ENCODE measurements at regions not wholly inside any gene's neighbourhood (a gene's known extent, or its start where the extent isn't known, plus 50 kb on each side); places are given as distances from the start of the nearest gene placed in this dataset.

DNA sequence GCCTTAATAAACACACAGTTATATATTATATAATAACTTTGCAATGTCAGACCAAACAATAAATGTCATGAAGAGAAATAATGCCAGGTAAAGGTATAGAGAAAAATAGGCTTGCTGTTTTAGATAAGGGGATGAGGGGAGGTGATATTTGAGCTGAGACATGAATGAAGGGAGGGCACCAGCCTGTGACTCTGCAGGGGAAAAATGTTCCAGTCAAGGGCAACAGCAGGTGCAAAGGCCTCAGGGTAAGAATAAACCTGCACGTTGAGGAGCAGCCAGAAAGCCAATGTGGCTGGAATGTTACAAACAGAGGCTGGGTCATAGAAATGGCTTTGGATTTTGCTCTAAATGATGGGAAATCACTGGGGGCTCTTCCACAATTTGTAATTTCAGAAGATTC, 519.6 kb downstream of the SOX6 start:
- peaks cover 0 to 9% (median 4%) of the 10 kb centered on the region in 3 donors for H3K27me3 Mint-ChIP-seq (ENCODE audit: low read depth in 3 of 3)
- WGBS (ENCODE audit: insufficient coverage) = 100% methylated on average over 1 of the region's 1 CpG

DNA sequence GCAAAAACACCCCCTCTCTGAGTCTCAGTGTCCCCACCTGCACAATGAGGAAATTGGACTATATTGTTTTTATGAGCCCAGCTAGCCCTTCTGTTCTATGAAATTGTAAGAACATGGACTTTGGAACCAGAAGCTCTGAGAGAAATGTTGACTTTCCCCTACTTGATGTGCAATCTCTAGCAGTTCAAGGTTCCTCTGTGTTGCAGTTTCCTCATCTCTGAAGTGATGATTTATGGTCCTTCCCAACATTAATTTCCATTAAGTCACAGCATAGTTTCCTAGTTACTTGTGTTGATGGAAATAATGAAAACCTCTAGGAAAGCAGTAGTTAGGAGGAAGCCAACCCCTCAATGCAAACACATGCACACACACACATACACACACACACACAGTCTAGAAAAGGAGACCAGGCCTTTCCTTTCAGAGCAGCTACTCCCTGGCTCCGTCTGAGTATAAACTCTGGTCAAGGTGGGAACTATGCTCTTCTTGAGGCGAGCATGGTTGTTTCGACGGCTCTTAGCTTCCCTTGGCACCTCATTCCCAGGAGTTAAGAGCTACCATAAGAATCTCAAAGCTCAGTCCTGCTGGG, 518.4 kb downstream of the SOX6 start:
- WGBS (ENCODE audit: insufficient coverage) = 95% methylated on average over 4 of the region's 4 CpGs
- H3K36me3 ChIP-seq (replicated peaks in 1 of 2; ENCODE audit: control insufficient read depth in 1 of 2, insufficient read depth in 2 of 2, low read length in 2 of 2) = no peaks in the 10 kb centered on the region
- no peaks in the 10 kb centered on the region for H3K79me2 ChIP-seq (ENCODE audit: insufficient read depth, low read length)
- H3K4me1 Mint-ChIP-seq = no peaks in the 10 kb centered on the region
- H3K27ac Mint-ChIP-seq = no peak overlapping the region
- H2AFZ ChIP-seq (ENCODE audit: insufficient read depth, low read depth, low read length, poor library complexity, severe bottlenecking) = no peak overlapping the region
- H4K20me1 ChIP-seq (ENCODE audit: insufficient read depth, low read length) = no peaks in the 10 kb centered on the region
- H3K9me3 ChIP-seq (replicated peaks in 1 of 2; ENCODE audit: control insufficient read depth in 1 of 2, insufficient read depth in 1 of 2, low read length in 2 of 2) = no peaks in the 10 kb centered on the region
- peaks cover 0 to 9% (median 4%) of the 10 kb centered on the region in 3 donors for H3K27me3 Mint-ChIP-seq (ENCODE audit: low read depth in 3 of 3)
- peaks cover 0 to 2% (median 0%) of the 10 kb centered on the region in 7 donors for H3K9me3 Mint-ChIP-seq
- no peaks in the 10 kb centered on the region for H3K4me1 ChIP-seq (ENCODE audit: control insufficient read depth in 1 of 2, insufficient read depth in 2 of 2, low read length in 2 of 2)
- no peak overlapping the region for H3K4me2 ChIP-seq (replicated peaks; ENCODE audit: extremely low read depth, low read length, poor library complexity, severe bottlenecking)
- intact Hi-C loops (cut with micrococcal nuclease) = loop anchor here in 1 of 2 donors (10.0 kb wide), 1 partner anchor 53 kb away; no protein-coding TSS in a partner anchor
- H3K27ac ChIP-seq (ENCODE audit: low read depth in 1 of 2, low read length in 2 of 2) = no peak overlapping the region
- H3K27me3 ChIP-seq (ENCODE audit: control insufficient read depth in 2 of 2, insufficient read depth in 2 of 2, low read length in 2 of 2) = no peaks in the 10 kb centered on the region
- TF ChIP-seq, protein P1, sequence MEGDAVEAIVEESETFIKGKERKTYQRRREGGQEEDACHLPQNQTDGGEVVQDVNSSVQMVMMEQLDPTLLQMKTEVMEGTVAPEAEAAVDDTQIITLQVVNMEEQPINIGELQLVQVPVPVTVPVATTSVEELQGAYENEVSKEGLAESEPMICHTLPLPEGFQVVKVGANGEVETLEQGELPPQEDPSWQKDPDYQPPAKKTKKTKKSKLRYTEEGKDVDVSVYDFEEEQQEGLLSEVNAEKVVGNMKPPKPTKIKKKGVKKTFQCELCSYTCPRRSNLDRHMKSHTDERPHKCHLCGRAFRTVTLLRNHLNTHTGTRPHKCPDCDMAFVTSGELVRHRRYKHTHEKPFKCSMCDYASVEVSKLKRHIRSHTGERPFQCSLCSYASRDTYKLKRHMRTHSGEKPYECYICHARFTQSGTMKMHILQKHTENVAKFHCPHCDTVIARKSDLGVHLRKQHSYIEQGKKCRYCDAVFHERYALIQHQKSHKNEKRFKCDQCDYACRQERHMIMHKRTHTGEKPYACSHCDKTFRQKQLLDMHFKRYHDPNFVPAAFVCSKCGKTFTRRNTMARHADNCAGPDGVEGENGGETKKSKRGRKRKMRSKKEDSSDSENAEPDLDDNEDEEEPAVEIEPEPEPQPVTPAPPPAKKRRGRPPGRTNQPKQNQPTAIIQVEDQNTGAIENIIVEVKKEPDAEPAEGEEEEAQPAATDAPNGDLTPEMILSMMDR (IDR thresholded peaks at IDR 0.05) = no peak
- DNase-seq = no peak
- no peak overlapping the region for H3K9ac ChIP-seq (ENCODE audit: insufficient read depth, low read length, poor library complexity, severe bottlenecking)
- H3K36me3 Mint-ChIP-seq = no peaks in the 10 kb centered on the region
- no peak overlapping the region for H3K4me3 ChIP-seq (replicated peaks in 1 of 3; ENCODE audit: low read depth in 2 of 3, low read length in 3 of 3)
- H3K4me3 Mint-ChIP-seq = no peak overlapping the region

More for the DNA sequence above, 519.6 kb downstream of the SOX6 start:
- H3K36me3 ChIP-seq (replicated peaks in 1 of 2; ENCODE audit: control insufficient read depth in 1 of 2, insufficient read depth in 2 of 2, low read length in 2 of 2) = no peaks in the 10 kb centered on the region
- TF ChIP-seq, protein P1 (IDR thresholded peaks at IDR 0.05) = no peak
- DNase-seq = no peak
- no peak overlapping the region for H3K4me2 ChIP-seq (replicated peaks; ENCODE audit: extremely low read depth, low read length, poor library complexity, severe bottlenecking)
- no peak overlapping the region for H3K27ac ChIP-seq (ENCODE audit: low read depth in 1 of 2, low read length in 2 of 2)
- H3K9me3 ChIP-seq (replicated peaks in 1 of 2; ENCODE audit: control insufficient read depth in 1 of 2, insufficient read depth in 1 of 2, low read length in 2 of 2) = no peaks in the 10 kb centered on the region
- no peak overlapping the region for H3K9ac ChIP-seq (ENCODE audit: insufficient read depth, low read length, poor library complexity, severe bottlenecking)
- H3K4me1 Mint-ChIP-seq = no peaks in the 10 kb centered on the region
- intact Hi-C loops (cut with micrococcal nuclease) = loop anchor here in 1 of 2 donors (10.0 kb wide), 1 partner anchor 52 kb away; no protein-coding TSS in a partner anchor
- no peaks in the 10 kb centered on the region for H3K36me3 Mint-ChIP-seq
- H2AFZ ChIP-seq (ENCODE audit: insufficient read depth, low read depth, low read length, poor library complexity, severe bottlenecking) = no peak overlapping the region
- no peaks in the 10 kb centered on the region for H3K4me1 ChIP-seq (ENCODE audit: control insufficient read depth in 1 of 2, insufficient read depth in 2 of 2, low read length in 2 of 2)
- no peak overlapping the region for H3K27ac Mint-ChIP-seq
- no peaks in the 10 kb centered on the region for H3K27me3 ChIP-seq (ENCODE audit: control insufficient read depth in 2 of 2, insufficient read depth in 2 of 2, low read length in 2 of 2)
- H3K79me2 ChIP-seq (ENCODE audit: insufficient read depth, low read length) = no peaks in the 10 kb centered on the region
- H3K4me3 ChIP-seq (replicated peaks in 1 of 3; ENCODE audit: low read depth in 2 of 3, low read length in 3 of 3) = no peak overlapping the region
- no peaks in the 10 kb centered on the region for H4K20me1 ChIP-seq (ENCODE audit: insufficient read depth, low read length)
- peaks cover 0 to 2% (median 0%) of the 10 kb centered on the region in 7 donors for H3K9me3 Mint-ChIP-seq
- H3K4me3 Mint-ChIP-seq = no peak overlapping the region
